ENCODE measurements at regions not wholly inside any gene's neighbourhood (a gene's known extent, or its start where the extent isn't known, plus 50 kb on each side); places are given as distances from the start of the nearest gene placed in this dataset.

- no peak overlapping the region for H3K4me3 ChIP-seq
- no peaks in the 10 kb centered on the region for H3K36me3 ChIP-seq
- H3K27me3 ChIP-seq = no peaks in the 10 kb centered on the region
- no peak for DNase-seq
- no peaks in the 10 kb centered on the region for H3K9me3 ChIP-seq
These were observed 131.7 kb upstream of the NALF2 start for GRCh38 chrX:69372435-69372834.

- no peaks in the 10 kb centered on the region for H3K27me3 ChIP-seq
- H3K4me3 ChIP-seq = no peak overlapping the region
- no peaks in the 10 kb centered on the region for H3K9me3 ChIP-seq
- no peaks in the 10 kb centered on the region for H3K36me3 ChIP-seq
- no peak for DNase-seq
These were observed 133.0 kb upstream of the NALF2 start for GRCh38 chrX:69371159-69371558.

- H3K9me3 ChIP-seq = no peaks in the 10 kb centered on the region
- H3K36me3 ChIP-seq = no peaks in the 10 kb centered on the region
- no peaks in the 10 kb centered on the region for H3K27me3 ChIP-seq
- DNase-seq = no peak
- H3K4me3 ChIP-seq = no peak overlapping the region
These were observed 134.1 kb upstream of the NALF2 start for GRCh38 chrX:69369999-69370398.

- Histone ChIP-seq H3K9me3 (no peaks in the 10 kb centered on the region), H3K4me3 (no peak overlapping the region), H3K36me3 (no peaks in the 10 kb centered on the region), H3K27me3 (no peaks in the 10 kb centered on the region)
- DNase-seq = no peak
These were observed 137.9 kb upstream of the NALF2 start for GRCh38 chrX:69366183-69366582.

GRCh38 chrX:69365755-69366154 lies 138.4 kb upstream of the NALF2 start:
- Histone ChIP-seq H3K9me3 (no peaks in the 10 kb centered on the region), H3K36me3 (no peaks in the 10 kb centered on the region), H3K4me3 (no peak overlapping the region), H3K27me3 (no peaks in the 10 kb centered on the region)
- no peak for DNase-seq

GRCh38 chrX:69365349-69365748 lies 138.8 kb upstream of the NALF2 start:
- H3K9me3 ChIP-seq = no peaks in the 10 kb centered on the region
- H3K4me3 ChIP-seq = no peak overlapping the region
- DNase-seq = no peak
- H3K36me3 ChIP-seq = no peaks in the 10 kb centered on the region
- no peaks in the 10 kb centered on the region for H3K27me3 ChIP-seq

- Histone ChIP-seq H3K9me3 (no peaks in the 10 kb centered on the region), H3K36me3 (no peaks in the 10 kb centered on the region), H3K4me3 (no peak overlapping the region), H3K27me3 (no peaks in the 10 kb centered on the region)
- DNase-seq = peak; percentile 86
These were observed 141.3 kb upstream of the NALF2 start for GRCh38 chrX:69362856-69363255.

- Histone ChIP-seq H3K9me3 (no peaks in the 10 kb centered on the region), H3K36me3 (no peaks in the 10 kb centered on the region), H3K4me3 (no peak overlapping the region), H3K27me3 (no peaks in the 10 kb centered on the region)
- DNase-seq = no peak
These were observed 141.8 kb upstream of the NALF2 start for GRCh38 chrX:69362354-69362753.

- peak; percentile 82 for DNase-seq
These were observed 142.7 kb upstream of the NALF2 start for GRCh38 chrX:69361311-69361845.

GRCh38 chrX:69357317-69357716 lies 146.8 kb upstream of the NALF2 start:
- H3K36me3 ChIP-seq = no peaks in the 10 kb centered on the region
- H3K4me3 ChIP-seq = no peak overlapping the region
- no peaks in the 10 kb centered on the region for H3K9me3 ChIP-seq
- H3K27me3 ChIP-seq = no peaks in the 10 kb centered on the region
- DNase-seq = no peak

More at GRCh38 chrX:69361311-69361845, 142.7 kb upstream of the NALF2 start:
- H3K36me3 ChIP-seq = no peaks in the 10 kb centered on the region
- H3K4me3 ChIP-seq = no peak overlapping the region
- H3K27me3 ChIP-seq = no peaks in the 10 kb centered on the region
- H3K9me3 ChIP-seq = no peaks in the 10 kb centered on the region

GRCh38 chrX:69324851-69325250 lies 159.6 kb upstream of the PJA1 start:
- DNase-seq = no peak
- Histone ChIP-seq H3K27me3 (no peaks in the 10 kb centered on the region), H3K9me3 (no peaks in the 10 kb centered on the region), H3K36me3 (no peaks in the 10 kb centered on the region), H3K4me3 (no peak overlapping the region)

GRCh38 chrX:69323786-69324720 lies 158.8 kb upstream of the PJA1 start:
- Histone ChIP-seq H3K36me3 (no peaks in the 10 kb centered on the region), H3K9me3 (no peaks in the 10 kb centered on the region), H3K27me3 (no peaks in the 10 kb centered on the region), H3K4me3 (no peak overlapping the region)
- DNase-seq = no peak

- H3K36me3 ChIP-seq = no peaks in the 10 kb centered on the region
- no peaks in the 10 kb centered on the region for H3K9me3 ChIP-seq
- H3K4me3 ChIP-seq = no peak overlapping the region
These were observed 156.5 kb upstream of the PJA1 start for GRCh38 chrX:69321789-69322188.

GRCh38 chrX:69321006-69321655 lies 155.9 kb upstream of the PJA1 start:
- DNase-seq = no peak
- H3K9me3 ChIP-seq = no peaks in the 10 kb centered on the region
- no peaks in the 10 kb centered on the region for H3K27me3 ChIP-seq
- H3K4me3 ChIP-seq = no peak overlapping the region
- no peaks in the 10 kb centered on the region for H3K36me3 ChIP-seq

More at GRCh38 chrX:69321789-69322188, 156.5 kb upstream of the PJA1 start:
- H3K27me3 ChIP-seq = no peaks in the 10 kb centered on the region
- DNase-seq = no peak

GRCh38 chrX:69320116-69320515 lies 154.9 kb upstream of the PJA1 start:
- Histone ChIP-seq H3K36me3 (no peaks in the 10 kb centered on the region), H3K9me3 (no peaks in the 10 kb centered on the region)
- DNase-seq = no peak

GRCh38 chrX:69319376-69319775 lies 154.1 kb upstream of the PJA1 start:
- no peak for DNase-seq
- Histone ChIP-seq H3K9me3 (no peaks in the 10 kb centered on the region), H3K27me3 (no peaks in the 10 kb centered on the region), H3K36me3 (no peaks in the 10 kb centered on the region), H3K4me3 (no peak overlapping the region)

More at GRCh38 chrX:69320116-69320515, 154.9 kb upstream of the PJA1 start:
- H3K27me3 ChIP-seq = no peaks in the 10 kb centered on the region
- H3K4me3 ChIP-seq = no peak overlapping the region

GRCh38 chrX:69318651-69319340 lies 153.5 kb upstream of the PJA1 start:
- Histone ChIP-seq H3K4me3 (no peak overlapping the region), H3K36me3 (no peaks in the 10 kb centered on the region), H3K27me3 (no peaks in the 10 kb centered on the region), H3K9me3 (no peaks in the 10 kb centered on the region)
- DNase-seq = no peak

Measured in MG63 (cell line).